H1 (cell line): ENCODE measurements at regions not wholly inside any gene's neighbourhood (a gene's known extent, or its start where the extent isn't known, plus 50 kb on each side); places are given as distances from the start of the nearest gene placed in this dataset.

Source experiments
- CTCF ChIA-PET: fragments of 300-600 bp; sonication (Branson Sonifier 250); formaldehyde crosslinking; loops from one replicate; lab custom pipeline; 2021; ENCODE audit not compliant: partially characterized antibody; lab: Charles Lee
- POLR2A ChIA-PET: fragments of 300-600 bp; sonication (Branson Sonifier 250); formaldehyde crosslinking; loops from one replicate; lab custom pipeline; 2021; ENCODE audit warnings: inconsistent platforms; ENCODE audit not compliant: partially characterized antibody; lab: Charles Lee
- DNase-seq, 2 experiments: peaks; one replicate each; pipeline versions ENCODE4 v3.0.0 to v3.0.0-alpha.2; 2010 to 2022; ENCODE audit warnings: low spot score in 2 of 2, low read depth in 1 of 2, mixed read lengths in 1 of 2
- FAIRE-seq: peaks from 2 replicates; lab custom pipeline; 2011; peaks lifted over from hg19 to GRCh38; lab: Jason Lieb, UNC
- H2AFZ ChIP-seq: 2 replicates; pipeline ENCODE4 v1.8.1; 2012; ENCODE audit warnings: low read length, inconsistent platforms
- H2AK5ac ChIP-seq: 2 replicates; pipeline ENCODE4 v1.6.1; 2013; ENCODE audit warnings: low read depth, low read length
- H2BK120ac ChIP-seq: replicated peaks from 2 replicates; pipeline ENCODE3; 2013; ENCODE audit warnings: low read depth, low read length, inconsistent platforms
- H2BK12ac ChIP-seq: 2 replicates; pipeline ENCODE4 v1.6.1; 2013; ENCODE audit warnings: low read depth, low read length
- H2BK15ac ChIP-seq: 2 replicates; pipeline ENCODE4 v1.6.1; 2013; ENCODE audit warnings: low read length
- H2BK20ac ChIP-seq: 2 replicates; pipeline ENCODE4 v1.6.1; 2013; ENCODE audit warnings: low read length
- H2BK5ac ChIP-seq: 2 replicates; pipeline ENCODE4 v1.6.1; 2013; ENCODE audit warnings: low read depth, low read length
- H3K14ac ChIP-seq: 2 replicates; pipeline ENCODE4 v1.6.1; 2013; ENCODE audit warnings: inconsistent platforms; ENCODE audit not compliant: insufficient read length
- H3K18ac ChIP-seq: 2 replicates; pipeline ENCODE4 v1.6.1; 2013; ENCODE audit warnings: low read length; ENCODE audit errors: extremely low read depth
- H3K23ac ChIP-seq: 2 replicates; pipeline ENCODE4 v1.6.1; 2013; ENCODE audit warnings: inconsistent platforms; ENCODE audit not compliant: insufficient read length
- H3K23me2 ChIP-seq: 2 replicates; pipeline ENCODE4 v1.6.1; 2013; ENCODE audit warnings: low read depth, low read length
- H3K27ac ChIP-seq: 2 replicates; pipeline ENCODE4 v1.6.1; 2011; ENCODE audit warnings: low read depth, low read length, inconsistent platforms
- H3K27me3 ChIP-seq, 4 experiments: replicated peaks in 1 of 4; 1 replicate in 1 of 4; 2 replicates in 3 of 4; pipeline versions ENCODE4 v1.6.1 to v1.8.1; 2011 to 2013; ENCODE audit warnings: low read length in 3 of 4, mild to moderate bottlenecking in 3 of 4, inconsistent platforms in 2 of 4, mixed read lengths in 2 of 4, moderate library complexity in 1 of 4; ENCODE audit not compliant: control insufficient read depth in 3 of 4, insufficient read depth in 3 of 4; ENCODE audit errors: extremely low read depth in 1 of 4
- H3K36me3 ChIP-seq, 4 experiments: 2 replicates each; pipeline versions ENCODE4 v1.6.1 to v1.8.1; 2011 to 2013; ENCODE audit warnings: mild to moderate bottlenecking in 4 of 4, low read length in 3 of 4, moderate library complexity in 2 of 4, control low read depth in 1 of 4, inconsistent platforms in 1 of 4; ENCODE audit not compliant: insufficient read depth in 4 of 4, control insufficient read depth in 2 of 4
- H3K4ac ChIP-seq: replicated peaks from 2 replicates; pipeline ENCODE3; 2013; ENCODE audit warnings: low read length, low read depth, mixed read lengths, inconsistent platforms; ENCODE audit not compliant: insufficient read length
- H3K4me1 ChIP-seq, 4 experiments: replicated peaks in 1 of 4; 1 replicate in 1 of 4; 2 replicates in 3 of 4; pipeline versions ENCODE4 v1.6.1 to v1.8.1; 2011 to 2013; ENCODE audit warnings: low read length in 3 of 4, inconsistent platforms in 2 of 4, mixed read lengths in 1 of 4; ENCODE audit not compliant: insufficient read depth in 4 of 4, control insufficient read depth in 3 of 4
- H3K4me2 ChIP-seq, 2 experiments: 2 replicates each; pipeline versions ENCODE4 v1.6.1 to v1.8.1; 2011 to 2013; ENCODE audit warnings: low read depth in 2 of 2, low read length in 2 of 2, control low read depth in 1 of 2, inconsistent platforms in 1 of 2, mild to moderate bottlenecking in 1 of 2; ENCODE audit not compliant: insufficient read depth in 1 of 2
- H3K4me3 ChIP-seq, 4 experiments: fragments of 200-600, 300-600 bp in 1 of 4; sonication (generic), shearing (Covaris generic), sonication (Bioruptor Twin) in 1 of 4; 2 replicates each; pipeline versions ENCODE4 v1.5.1 to v1.8.1; 2011 to 2016; ENCODE audit warnings: low read length in 4 of 4, low read depth in 3 of 4, control low read depth in 2 of 4, inconsistent platforms in 2 of 4, mild to moderate bottlenecking in 2 of 4, mixed read lengths in 1 of 4, moderate library complexity in 1 of 4; ENCODE audit not compliant: insufficient read depth in 2 of 4; ENCODE audit errors: extremely low read depth in 1 of 4
- H3K56ac ChIP-seq: replicated peaks from 2 replicates; pipeline ENCODE3; 2013; ENCODE audit warnings: low read depth, mild to moderate bottlenecking, mixed read lengths, low read length, inconsistent platforms; ENCODE audit not compliant: insufficient read length
- H3K79me1 ChIP-seq: 2 replicates; pipeline ENCODE4 v1.6.1; 2013; ENCODE audit warnings: low read depth, low read length, control low read depth
- H3K79me2 ChIP-seq, 2 experiments: 2 replicates each; pipeline versions ENCODE4 v1.6.1 to v1.8.1; 2012 to 2013; ENCODE audit warnings: low read length in 2 of 2, mild to moderate bottlenecking in 2 of 2, inconsistent platforms in 1 of 2; ENCODE audit not compliant: insufficient read depth in 2 of 2, control insufficient read depth in 1 of 2
- H3K9ac ChIP-seq, 4 experiments: replicated peaks in 1 of 4; 1 replicate in 1 of 4; 2 replicates in 3 of 4; pipeline versions ENCODE4 v1.6.1 to v1.8.1; 2011 to 2013; ENCODE audit warnings: low read depth in 3 of 4, low read length in 3 of 4, control low read depth in 2 of 4, mild to moderate bottlenecking in 2 of 4, moderate library complexity in 2 of 4, inconsistent platforms in 1 of 4; ENCODE audit errors: extremely low read depth in 1 of 4
- H3K9me3 ChIP-seq, 2 experiments: 2 replicates each; pipeline versions ENCODE4 v1.6.1 to v1.8.1; 2012 to 2013; ENCODE audit warnings: mild to moderate bottlenecking in 2 of 2, moderate library complexity in 2 of 2, control low read depth in 1 of 2, inconsistent platforms in 1 of 2, low read depth in 1 of 2, low read length in 1 of 2, mixed read lengths in 1 of 2; ENCODE audit not compliant: insufficient read depth in 2 of 2
- H4K20me1 ChIP-seq, 2 experiments: replicated peaks in 1 of 2; 2 replicates each; pipeline versions ENCODE3 to v1.8.1; 2011 to 2013; ENCODE audit warnings: inconsistent platforms in 2 of 2, low read length in 2 of 2, mild to moderate bottlenecking in 1 of 2; ENCODE audit not compliant: insufficient read depth in 2 of 2, control insufficient read depth in 1 of 2
- H4K5ac ChIP-seq: 2 replicates; pipeline ENCODE4 v1.6.1; 2013; ENCODE audit warnings: low read length, low read depth, mixed read lengths, inconsistent platforms; ENCODE audit not compliant: insufficient read length
- H4K8ac ChIP-seq: 2 replicates; pipeline ENCODE4 v1.8.0; 2013; ENCODE audit warnings: mild to moderate bottlenecking, moderate library complexity, low read length, inconsistent platforms; ENCODE audit not compliant: insufficient read depth; ENCODE audit errors: extremely low read depth
- H4K91ac ChIP-seq: replicated peaks from 2 replicates; pipeline ENCODE3; 2013; ENCODE audit warnings: low read length, mixed read lengths, inconsistent platforms; ENCODE audit not compliant: insufficient read length
- BCL11A ChIP-seq, 2 experiments: IDR thresholded peaks; one replicate each; pipeline ENCODE4 v1.6.1; 2011; ENCODE audit warnings: low read depth in 2 of 2, low read length in 2 of 2, mild to moderate bottlenecking in 2 of 2
- BRCA1 ChIP-seq: IDR thresholded peaks from 2 replicates; pipeline ENCODE4 v1.6.1; 2012; ENCODE audit warnings: low read depth, low read length, improper control_type of control experiment
- CHD2 ChIP-seq: IDR thresholded peaks from 2 replicates; pipeline ENCODE4 v1.6.1; 2012; ENCODE audit warnings: low read length, improper control_type of control experiment
- CREB1 ChIP-seq: IDR thresholded peaks from 2 replicates; pipeline ENCODE4 v1.6.1; 2012; ENCODE audit warnings: inconsistent platforms
- EZH2 ChIP-seq: fragments of 200-600 bp; sonication (generic); IDR thresholded peaks from 2 replicates; pipeline ENCODE4 v1.7.1; 2012; ENCODE audit warnings: low read depth, mild to moderate bottlenecking, moderate library complexity, low read length, inconsistent platforms; ENCODE audit not compliant: severe bottlenecking
- GTF2F1 ChIP-seq: IDR thresholded peaks from 2 replicates; pipeline ENCODE4 v1.6.1; 2012; ENCODE audit warnings: low read depth, low read length, improper control_type of control experiment, borderline replicate concordance
- KDM5A ChIP-seq: fragments of 200-600 bp; IDR thresholded peaks from 2 replicates; pipeline ENCODE4 v1.7.1; 2012; ENCODE audit warnings: mild to moderate bottlenecking, low read length, inconsistent platforms, mixed read lengths
- PHF8 ChIP-seq: fragments of 200-600 bp; sonication (generic); conservative IDR thresholded peaks from 2 replicates; pipeline ENCODE4 v1.7.1; 2012; ENCODE audit warnings: low read depth, mild to moderate bottlenecking, inconsistent platforms, low read length, moderate library complexity
- RNF2 ChIP-seq: fragments of 200-900, 300-1000 bp; sonication (generic); IDR thresholded peaks from 2 replicates; pipeline ENCODE4 v1.7.1; 2016; ENCODE audit warnings: borderline replicate concordance, low read depth, mild to moderate bottlenecking, antibody characterized with exemption, low read length; ENCODE audit not compliant: poor library complexity, severe bottlenecking; ENCODE audit errors: missing control alignments
- SAP30 ChIP-seq: fragments of 300-600 bp; sonication (generic); IDR thresholded peaks from 2 replicates; pipeline ENCODE4 v1.7.1; 2012; ENCODE audit warnings: low read length, moderate library complexity, mild to moderate bottlenecking, inconsistent platforms; ENCODE audit not compliant: insufficient read depth, insufficient replicate concordance
- SIN3A ChIP-seq, 2 experiments: IDR thresholded peaks in 1 of 2; conservative IDR thresholded peaks in 1 of 2; 2 replicates each; pipeline ENCODE4 v1.6.1; 2011 to 2012; ENCODE audit warnings: low read length in 2 of 2, improper control_type of control experiment in 1 of 2, low read depth in 1 of 2, mild to moderate bottlenecking in 1 of 2
- SRF ChIP-seq: IDR thresholded peaks from 2 replicates; pipeline ENCODE4 v1.6.1; 2011; ENCODE audit warnings: mild to moderate bottlenecking, low read depth, low read length, moderate library complexity
- SUZ12 ChIP-seq: fragments of 200-600 bp; sonication (generic); IDR thresholded peaks from 2 replicates; pipeline ENCODE4 v1.6.1; 2012; ENCODE audit warnings: mild to moderate bottlenecking, inconsistent platforms, low read length, moderate library complexity, mixed read lengths
- ZNF274 ChIP-seq: IDR thresholded peaks from 2 replicates; pipeline ENCODE4 v1.7.0; 2012; ENCODE audit warnings: low read length, borderline replicate concordance; ENCODE audit errors: extremely low read depth
- WGBS, 2 experiments: shearing (Covaris generic) in 1 of 2; methylation state at CpG; one replicate each; pipeline versions ENCODE4 v1.1.6 to v1.1.7; 2013 to 2015; ENCODE audit warnings: low lambda C conversion rate in 2 of 2, mixed read lengths in 2 of 2, inconsistent platforms in 1 of 2, low coverage in 1 of 2, missing lambda C conversion rate in 1 of 2; ENCODE audit not compliant: insufficient replicate concordance in 2 of 2, insufficient coverage in 1 of 2, insufficient read length in 1 of 2; ENCODE audit errors: extremely low coverage in 1 of 2, missing lambda C conversion rate in 1 of 2; 5-methylcytosine and 5-hydroxymethylcytosine counted together

DNA sequence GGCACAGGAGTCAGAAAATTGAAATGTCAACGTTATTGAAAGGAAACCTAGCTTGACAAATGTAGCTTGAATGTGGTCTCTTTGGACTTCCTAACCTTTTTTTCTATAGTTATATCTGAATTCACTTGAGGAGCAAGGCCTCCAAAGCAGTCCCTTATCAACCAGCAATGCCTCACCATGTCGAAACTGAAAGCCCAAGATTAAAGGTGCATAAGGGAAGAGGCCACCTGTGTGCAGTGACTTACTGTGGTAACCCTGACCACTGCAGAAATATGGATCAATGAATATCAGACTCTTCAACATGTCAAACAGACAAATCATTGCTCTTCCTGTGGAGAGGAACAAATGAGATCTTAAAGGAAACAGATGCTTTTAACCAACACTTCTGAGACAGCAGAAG is 95.0 kb upstream of the GIMD1 start:
- Histone ChIP-seq H3K18ac (no peak overlapping the region), H3K9ac (no peak overlapping the region), H2BK12ac (no peak overlapping the region), H2AK5ac (no peak overlapping the region), H2AFZ (no peak overlapping the region), H2BK20ac (no peak overlapping the region), H4K8ac (no peak overlapping the region), H3K4me1 (no peaks in the 10 kb centered on the region), H2BK15ac (no peak overlapping the region), H3K4me3 (no peak overlapping the region), H3K56ac (no peak overlapping the region), H3K4me2 (no peak overlapping the region), H3K27me3 (no peaks in the 10 kb centered on the region), H3K4ac (no peak overlapping the region), H2BK5ac (no peak overlapping the region), H4K91ac (no peak overlapping the region), H2BK120ac (no peak overlapping the region), H3K27ac (no peak overlapping the region), H3K79me1 (no peaks in the 10 kb centered on the region), H3K36me3 (no peaks in the 10 kb centered on the region), H4K5ac (no peak overlapping the region), H3K79me2 (no peaks in the 10 kb centered on the region), H3K14ac (no peak overlapping the region), H3K23me2 (no peaks in the 10 kb centered on the region), H3K23ac (no peak overlapping the region), H3K9me3 (no peaks in the 10 kb centered on the region), H4K20me1 (no peaks in the 10 kb centered on the region)
- DNase-seq (no peak), FAIRE-seq (no peak)
- CTCF ChIA-PET: interaction anchor here (0.5 to 1.0 kb wide), 2 partner anchors 10 to 987 kb away, joined by 3 to 4 read pairs; no protein-coding TSS in a partner anchor
- POLR2A ChIA-PET: no interaction called here
- WGBS, 2 experiments: 92% methylated on average over 2 of the region's 2 CpGs; no CpG with 5 or more reads in 1 of the 2 experiments
- no peak for TF ChIP-seq SAP30
- no peak for TF ChIP-seq EZH2
- no peak for TF ChIP-seq SRF
- TF ChIP-seq SUZ12: no peak
- TF ChIP-seq SIN3A (conservative IDR thresholded peaks at IDR 0.05 in 1 of 2, IDR thresholded peaks at IDR 0.05 in 1 of 2; ENCODE audit: low read depth in 1 of 2, low read length in 2 of 2): no peak
- TF ChIP-seq CREB1: no peak
- TF ChIP-seq KDM5A: no peak
- TF ChIP-seq BRCA1: no peak
- TF ChIP-seq CHD2: no peak
- no peak for TF ChIP-seq BCL11A (IDR thresholded peaks at IDR 0.05; ENCODE audit: low read depth in 2 of 2, low read length in 2 of 2)
- no peak for TF ChIP-seq RNF2
- TF ChIP-seq GTF2F1: no peak
- TF ChIP-seq PHF8: no peak
- no peak for TF ChIP-seq ZNF274
